NCI-H446 (cell line): ENCODE measurements at regions not wholly inside any gene's neighbourhood (a gene's known extent, or its start where the extent isn't known, plus 50 kb on each side); places are given as distances from the start of the nearest gene placed in this dataset.
"Not testable (repeated sequence)": the region's sequence is repeated elsewhere in the genome, so short reads cannot be mapped to it uniquely, and the experiment has no call there.

Source experiments
- DNase-seq, 2 experiments: peaks; one replicate each; lab custom pipeline; 2025; lab: John Stamatoyannopoulos, UW

GRCh38 chr1:118461154-118461553 lies 276.1 kb upstream of the SPAG17 start:
- DNase-seq, result no peak

GRCh38 chr1:118459871-118460270 lies 274.8 kb upstream of the SPAG17 start:
- DNase-seq, result no peak

- not testable (repeated sequence) for DNase-seq
These were observed 268.8 kb upstream of the SPAG17 start for GRCh38 chr1:118453856-118454255.

GRCh38 chr1:118445156-118445555 lies 260.1 kb upstream of the SPAG17 start:
- no peak for DNase-seq

GRCh38 chr1:118442214-118442613 lies 257.2 kb upstream of the SPAG17 start:
- DNase-seq, result no peak

GRCh38 chr1:118437664-118438063 lies 252.6 kb upstream of the SPAG17 start:
- DNase-seq, result no peak

- DNase-seq, result no peak
These were observed 244.8 kb upstream of the SPAG17 start for GRCh38 chr1:118429856-118430255.

GRCh38 chr1:118421868-118422350 lies 236.9 kb upstream of the SPAG17 start:
- no peak for DNase-seq

- no peak for DNase-seq
These were observed 219.0 kb upstream of the SPAG17 start for GRCh38 chr1:118404024-118404423.

- DNase-seq, result peak in 1 of 2 experiments; percentile 61
These were observed 212.4 kb upstream of the SPAG17 start for GRCh38 chr1:118397496-118397859.

- peak; percentile 74 to 86 for DNase-seq
These were observed 211.9 kb upstream of the SPAG17 start for GRCh38 chr1:118396829-118397495.

- no peak for DNase-seq
These were observed 211.3 kb upstream of the SPAG17 start for GRCh38 chr1:118396279-118396678.

GRCh38 chr1:118395430-118395991 lies 210.5 kb upstream of the SPAG17 start:
- no peak for DNase-seq

GRCh38 chr1:118390955-118391354 lies 205.9 kb upstream of the SPAG17 start:
- no peak for DNase-seq

- DNase-seq, result no peak
These were observed 203.4 kb upstream of the SPAG17 start for GRCh38 chr1:118388301-118388959.

- no peak for DNase-seq
These were observed 196.3 kb upstream of the SPAG17 start for GRCh38 chr1:118381197-118381869.

GRCh38 chr1:118377183-118377582 lies 192.2 kb upstream of the SPAG17 start:
- not testable (repeated sequence) for DNase-seq

- no peak for DNase-seq
These were observed 186.6 kb upstream of the SPAG17 start for GRCh38 chr1:118371612-118372011.

GRCh38 chr1:118370861-118371260 lies 185.8 kb upstream of the SPAG17 start:
- DNase-seq, result no peak

- no peak for DNase-seq
These were observed 181.3 kb upstream of the SPAG17 start for GRCh38 chr1:118366286-118366685.

- no peak for DNase-seq
These were observed 179.9 kb upstream of the SPAG17 start for GRCh38 chr1:118364882-118365281.

- DNase-seq, result no peak
These were observed 178.4 kb upstream of the SPAG17 start for GRCh38 chr1:118363396-118363795.

- DNase-seq, result no peak
These were observed 175.8 kb upstream of the SPAG17 start for GRCh38 chr1:118360817-118361216.
